ENCODE measurements at regions not wholly inside any gene's neighbourhood (a gene's known extent, or its start where the extent isn't known, plus 50 kb on each side); places are given as distances from the start of the nearest gene placed in this dataset.

GRCh38 chr9:13596383-13596970, 317.0 kb upstream of the MPDZ start:
- 5% methylated on average over 4 of the region's 4 CpGs for WGBS (ENCODE audit: low lambda C conversion rate)
- H3K4me1 ChIP-seq (ENCODE audit: insufficient read depth, low read length): no peaks in the 10 kb centered on the region
- no peak overlapping the region for H3K4me2 ChIP-seq (ENCODE audit: low read depth, low read length)
- POLR2A ChIA-PET: no interaction called here
- FAIRE-seq: no peak
- H3K27ac ChIP-seq (ENCODE audit: extremely low read length, insufficient read depth, low read length): no peak overlapping the region
- H3K27me3 ChIP-seq (ENCODE audit: control insufficient read depth in 1 of 2, insufficient read depth in 2 of 2, low read length in 2 of 2): no peaks in the 10 kb centered on the region
- no peak for TF ChIP-seq NR0B2 (CRISPR knock-in tag; IDR thresholded peaks at IDR 0.05)
- no peak for TF ChIP-seq SUZ12 (IDR thresholded peaks at IDR 0.05; ENCODE audit: low read depth, low read length)
- TF ChIP-seq ELK4 (CRISPR knock-in tag; IDR thresholded peaks at IDR 0.05; ENCODE audit: borderline replicate concordance): no peak
- TF ChIP-seq ZNF670 (CRISPR knock-in tag; IDR thresholded peaks at IDR 0.05; ENCODE audit: borderline replicate concordance): no peak
- TF ChIP-seq HNF1A (IDR thresholded peaks at IDR 0.05; ENCODE audit: low read depth): no peak
- no peak for TF ChIP-seq HNF1A (CRISPR knock-in tag; IDR thresholded peaks at IDR 0.05; ENCODE audit: borderline replicate concordance)
- TF ChIP-seq ZNF781 (CRISPR knock-in tag; IDR thresholded peaks at IDR 0.05; ENCODE audit: borderline replicate concordance, not compliant biosample characterization): no peak
- TF ChIP-seq DNMT3B (CRISPR knock-in tag; conservative IDR thresholded peaks at IDR 0.05): no peak
- TF ChIP-seq SRF (IDR thresholded peaks at IDR 0.05; ENCODE audit: low read depth, low read length): no peak
- no peak for TF ChIP-seq TEAD3 (CRISPR knock-in tag; optimal IDR thresholded peaks at IDR 0.05; ENCODE audit: borderline replicate concordance)
- no peak for TF ChIP-seq ZNF558 (CRISPR knock-in tag; IDR thresholded peaks at IDR 0.05; ENCODE audit: borderline replicate concordance)
- TF ChIP-seq CREB3 (CRISPR knock-in tag; IDR thresholded peaks at IDR 0.05): no peak
- TF ChIP-seq ZNF605 (CRISPR knock-in tag; IDR thresholded peaks at IDR 0.05): no peak
- TF ChIP-seq ZNF775 (CRISPR knock-in tag; IDR thresholded peaks at IDR 0.05; ENCODE audit: borderline replicate concordance): no peak
- no peaks in the 10 kb centered on the region for H3K36me3 ChIP-seq (replicated peaks in 1 of 2; ENCODE audit: control insufficient read depth in 1 of 2, insufficient read depth in 2 of 2, low read length in 2 of 2)
- H2AFZ ChIP-seq (ENCODE audit: low read length): no peak overlapping the region
- no peak overlapping the region for H3K4me3 ChIP-seq (replicated peaks in 1 of 3; ENCODE audit: insufficient read depth in 1 of 3, low read depth in 2 of 3, low read length in 3 of 3)
- no peaks in the 10 kb centered on the region for H4K20me1 ChIP-seq (ENCODE audit: insufficient read depth, low read length)
- no peak overlapping the region for H3K9ac ChIP-seq (ENCODE audit: insufficient read depth, low read depth, low read length)
- intact Hi-C loops (cut with micrococcal nuclease; ENCODE audit: unreplicated experiment) (no loop called here), in situ Hi-C loops (cut with HindIII; ENCODE audit: extremely low pct_ligation_motif_present, low pct_unique_long_range_greater_than_20kb) (no loop called here)
- H3K9me3 ChIP-seq (ENCODE audit: low read length): no peaks in the 10 kb centered on the region
- CTCF ChIA-PET (ENCODE audit: low intra/inter-chr PET ratio, low total read pairs): no interaction called here
- H3K79me2 ChIP-seq (ENCODE audit: insufficient read depth, low read length): no peaks in the 10 kb centered on the region
- no peak for DNase-seq (ENCODE audit: low spot score)
- no peak for ATAC-seq
- no TSS peak for BruUV-seq (replicated peaks)
